ENCODE measurements at regions not wholly inside any gene's neighbourhood (a gene's known extent, or its start where the extent isn't known, plus 50 kb on each side); places are given as distances from the start of the nearest gene placed in this dataset.
"Not testable (repeated sequence)": the region's sequence is repeated elsewhere in the genome, so short reads cannot be mapped to it uniquely, and the experiment has no call there.

GRCh38 chr13:31538067-31539042, 201.0 kb upstream of the RXFP2 start:
- Mint-ChIP-seq H3K27ac (no peak overlapping the region), H3K4me1 (no peaks in the 10 kb centered on the region), H3K4me3 (no peak overlapping the region), H3K9me3 (peaks cover 0 to 9% (median 1%) of the 10 kb centered on the region in 9 donors), H3K36me3 (no peaks in the 10 kb centered on the region), H3K27me3 (peaks cover 7 to 27% (median 9%) of the 10 kb centered on the region in 5 donors)
- POLR2A ChIA-PET: no interaction called here
- DNase-seq: no peak
- no peak for ATAC-seq

GRCh38 chr13:31540281-31540680, 199.0 kb upstream of the RXFP2 start:
- H3K27ac Mint-ChIP-seq: no peak overlapping the region
- POLR2A ChIA-PET: no interaction called here
- no peak for ATAC-seq
- H3K4me1 Mint-ChIP-seq: no peaks in the 10 kb centered on the region
- peaks cover 7 to 27% (median 16%) of the 10 kb centered on the region in 5 donors for H3K27me3 Mint-ChIP-seq
- H3K36me3 Mint-ChIP-seq: no peaks in the 10 kb centered on the region
- no peak for DNase-seq
- H3K9me3 Mint-ChIP-seq: peaks cover 0 to 20% (median 2%) of the 10 kb centered on the region in 9 donors
- H3K4me3 Mint-ChIP-seq: no peak overlapping the region

DNA sequence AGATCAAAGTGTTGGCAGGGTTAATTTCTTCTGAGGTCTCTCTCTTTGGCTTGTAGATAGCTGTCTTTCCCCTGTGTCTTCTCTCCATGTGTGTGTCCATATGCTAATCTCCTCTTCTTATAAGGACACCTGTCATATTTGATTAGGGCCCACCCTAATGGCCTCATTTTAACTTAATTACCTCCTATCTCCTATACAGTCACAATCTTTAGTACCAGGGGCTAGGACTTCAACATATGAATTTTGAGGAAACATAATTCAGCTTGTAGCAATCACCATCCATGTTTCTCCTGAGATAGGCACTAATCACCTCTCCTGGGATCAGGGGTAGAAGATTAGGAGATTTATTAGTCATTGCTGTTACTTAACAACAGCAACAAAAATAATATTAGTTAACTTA, 196.1 kb upstream of the RXFP2 start:
- POLR2A ChIA-PET: no interaction called here

DNA sequence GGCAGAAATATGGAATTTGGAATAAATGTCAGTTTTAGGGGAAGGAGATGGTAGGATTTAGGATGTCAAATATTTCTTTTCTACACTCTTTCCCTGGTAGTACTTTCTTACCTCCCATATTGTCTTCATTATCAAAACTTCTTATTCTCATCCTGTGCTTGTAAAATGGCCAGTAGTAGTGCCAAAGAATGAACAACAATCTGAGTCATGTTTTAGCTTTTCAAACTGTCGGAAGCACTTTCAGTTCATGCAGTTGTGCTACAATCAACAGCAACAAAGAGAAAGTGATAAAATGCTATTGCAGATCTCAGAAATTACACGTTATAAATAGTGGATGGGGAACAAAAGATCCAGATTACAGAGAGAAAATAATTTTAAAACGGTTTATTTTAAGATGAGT, 193.7 kb upstream of the RXFP2 start:
- ATAC-seq: no peak
- DNase-seq: no peak
- Mint-ChIP-seq H3K27me3 (peaks cover 0 to 7% (median 0%) of the 10 kb centered on the region in 5 donors), H3K4me3 (no peak overlapping the region), H3K9me3 (peaks cover 0 to 20% (median 2%) of the 10 kb centered on the region in 9 donors), H3K4me1 (no peaks in the 10 kb centered on the region), H3K36me3 (no peaks in the 10 kb centered on the region), H3K27ac (no peak overlapping the region)
- POLR2A ChIA-PET: no interaction called here

More for the DNA sequence above, 196.1 kb upstream of the RXFP2 start:
- peaks cover 0 to 20% (median 2%) of the 10 kb centered on the region in 9 donors for H3K9me3 Mint-ChIP-seq
- ATAC-seq (no peak), DNase-seq (no peak)
- no peaks in the 10 kb centered on the region for H3K36me3 Mint-ChIP-seq
- no peaks in the 10 kb centered on the region for H3K4me1 Mint-ChIP-seq
- H3K27me3 Mint-ChIP-seq: peaks cover 4 to 13% (median 7%) of the 10 kb centered on the region in 5 donors
- no peak overlapping the region for H3K27ac Mint-ChIP-seq
- H3K4me3 Mint-ChIP-seq: no peak overlapping the region

DNA sequence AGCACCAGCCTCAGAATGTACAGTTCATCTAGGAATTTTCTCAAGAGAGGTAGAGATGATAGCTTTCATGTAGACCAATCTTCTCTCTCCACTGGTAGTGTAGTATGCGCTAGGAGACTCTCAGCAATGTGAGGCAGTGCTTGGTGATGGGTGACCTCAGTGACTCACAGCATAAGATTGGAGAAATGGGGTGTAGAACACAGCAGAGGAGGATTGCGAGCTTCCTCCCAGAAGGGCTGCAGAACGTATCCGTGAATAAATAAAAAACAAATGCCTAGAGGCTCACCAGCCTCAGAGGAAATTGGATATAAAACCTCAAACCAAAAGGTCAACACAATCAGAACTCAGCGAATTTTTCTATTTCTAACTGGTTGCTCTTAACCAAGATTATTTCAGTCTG, 182.9 kb upstream of the RXFP2 start:
- peaks cover 0 to 12% (median 6%) of the 10 kb centered on the region in 9 donors for H3K9me3 Mint-ChIP-seq
- POLR2A ChIA-PET: no interaction called here
- ATAC-seq (no peak), DNase-seq (no peak)
- no peak overlapping the region for H3K27ac Mint-ChIP-seq
- no peaks in the 10 kb centered on the region for H3K4me1 Mint-ChIP-seq
- H3K27me3 Mint-ChIP-seq: peaks cover 0 to 9% (median 0%) of the 10 kb centered on the region in 5 donors
- peaks cover 0 to 3% (median 0%) of the 10 kb centered on the region in 3 donors for H3K36me3 Mint-ChIP-seq
- no peak overlapping the region for H3K4me3 Mint-ChIP-seq

DNA sequence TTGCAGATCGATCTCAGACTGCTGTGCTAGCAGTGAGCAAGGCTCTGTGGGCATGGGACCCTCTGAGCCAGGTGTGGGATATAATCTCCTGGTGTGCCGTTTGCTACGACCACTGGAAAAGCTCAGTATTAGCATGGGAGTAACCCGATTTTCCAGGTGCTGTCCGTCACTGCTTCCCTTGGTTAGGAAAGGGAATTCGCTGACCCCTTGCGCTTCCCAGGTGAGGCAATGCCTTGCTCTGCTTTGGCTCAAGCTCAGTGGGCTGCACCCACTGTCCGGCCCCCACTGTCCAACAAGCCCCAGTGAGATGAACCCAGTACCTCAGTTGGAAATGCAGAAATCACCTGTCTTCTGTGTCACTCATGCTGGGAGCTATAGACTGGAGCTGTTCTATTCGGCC, 155.1 kb upstream of the RXFP2 start:
- H3K4me1 Mint-ChIP-seq, POLR2A ChIA-PET: not testable (repeated sequence)

GRCh38 chr13:31587698-31588266, 151.5 kb upstream of the RXFP2 start:
- ATAC-seq (no peak), DNase-seq (no peak)
- peaks cover 0 to 22% (median 4%) of the 10 kb centered on the region in 5 donors for H3K27me3 Mint-ChIP-seq
- peaks cover 0 to 12% (median 2%) of the 10 kb centered on the region in 9 donors for H3K9me3 Mint-ChIP-seq
- H3K36me3 Mint-ChIP-seq: no peaks in the 10 kb centered on the region
- no peak overlapping the region for H3K27ac Mint-ChIP-seq
- POLR2A ChIA-PET: no interaction called here
- H3K4me1 Mint-ChIP-seq: no peaks in the 10 kb centered on the region
- no peak overlapping the region for H3K4me3 Mint-ChIP-seq

More for the DNA sequence above, 155.1 kb upstream of the RXFP2 start:
- Mint-ChIP-seq H3K9me3 (peaks cover 0 to 22% (median 8%) of the 10 kb centered on the region in 9 donors), H3K27me3 (peaks cover 0 to 22% (median 4%) of the 10 kb centered on the region in 5 donors)
- not testable (repeated sequence) for DNase-seq, H3K4me3 Mint-ChIP-seq, H3K36me3 Mint-ChIP-seq, H3K27ac Mint-ChIP-seq, ATAC-seq

- no peaks in the 10 kb centered on the region for H3K4me1 Mint-ChIP-seq
- ATAC-seq: no peak
- POLR2A ChIA-PET: no interaction called here
- H3K27ac Mint-ChIP-seq: no peak overlapping the region
- peaks cover 0 to 7% (median 2%) of the 10 kb centered on the region in 9 donors for H3K9me3 Mint-ChIP-seq
- H3K27me3 Mint-ChIP-seq: peaks cover 0 to 22% (median 4%) of the 10 kb centered on the region in 5 donors
- H3K4me3 Mint-ChIP-seq: no peak overlapping the region
- H3K36me3 Mint-ChIP-seq: no peaks in the 10 kb centered on the region
- no peak for DNase-seq
These were observed 151.0 kb upstream of the RXFP2 start for GRCh38 chr13:31588316-31588715.

DNA sequence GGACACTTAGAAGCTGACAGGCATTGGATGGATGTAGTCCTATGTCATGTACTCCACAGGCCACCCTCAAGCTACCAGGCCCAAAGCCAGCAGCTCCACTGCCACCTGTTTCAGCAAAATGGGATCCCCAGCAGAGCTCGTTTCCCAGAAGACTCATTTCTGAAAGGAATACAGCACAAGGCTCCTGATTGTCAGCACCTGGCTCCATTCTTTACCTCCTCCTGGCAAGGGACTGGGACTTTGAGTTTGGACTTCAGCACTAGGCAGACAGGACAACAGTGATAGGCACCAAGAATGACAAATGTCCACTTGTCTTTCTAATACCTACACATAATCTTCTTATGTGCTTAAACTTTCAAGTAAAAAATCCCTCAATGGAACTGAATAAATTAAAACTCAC, 150.4 kb upstream of the RXFP2 start:
- DNase-seq: no peak
- peaks cover 0 to 22% (median 4%) of the 10 kb centered on the region in 5 donors for H3K27me3 Mint-ChIP-seq
- no peaks in the 10 kb centered on the region for H3K4me1 Mint-ChIP-seq
- H3K4me3 Mint-ChIP-seq: no peak overlapping the region
- no peak overlapping the region for H3K27ac Mint-ChIP-seq
- POLR2A ChIA-PET: no interaction called here
- peaks cover 0 to 12% (median 2%) of the 10 kb centered on the region in 9 donors for H3K9me3 Mint-ChIP-seq
- H3K36me3 Mint-ChIP-seq: no peaks in the 10 kb centered on the region
- no peak for ATAC-seq

GRCh38 chr13:31591642-31592233, 147.6 kb upstream of the RXFP2 start:
- POLR2A ChIA-PET: no interaction called here
- DNase-seq: no peak
- Mint-ChIP-seq H3K36me3 (no peaks in the 10 kb centered on the region), H3K4me3 (no peak overlapping the region), H3K9me3 (peaks cover 0 to 19% (median 0%) of the 10 kb centered on the region in 9 donors), H3K27me3 (peaks cover 0 to 10% (median 1%) of the 10 kb centered on the region in 5 donors), H3K4me1 (no peaks in the 10 kb centered on the region), H3K27ac (no peak overlapping the region)
- no peak for ATAC-seq

DNA sequence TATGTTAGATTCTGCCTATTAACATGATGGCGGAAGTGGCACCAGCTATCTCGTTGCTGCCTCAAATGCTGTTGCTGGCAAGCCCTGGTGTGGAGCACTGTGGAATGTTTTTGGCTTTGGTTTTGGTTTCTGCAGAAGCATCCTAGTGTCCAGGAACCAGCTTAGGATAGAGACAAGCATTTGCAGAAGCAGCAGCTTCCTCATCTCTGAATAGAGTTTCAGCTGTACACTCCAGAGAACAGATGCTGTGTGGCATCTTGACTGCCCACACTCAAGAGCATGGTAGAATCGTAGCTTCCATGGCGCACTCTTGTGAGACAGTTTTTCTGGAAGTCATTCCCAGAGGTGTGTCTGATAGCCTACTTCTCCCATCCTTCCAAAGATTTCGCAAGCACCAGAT, 145.3 kb upstream of the RXFP2 start:
- ATAC-seq: no peak
- no peaks in the 10 kb centered on the region for H3K4me1 Mint-ChIP-seq
- POLR2A ChIA-PET: no interaction called here
- peaks cover 0 to 19% (median 0%) of the 10 kb centered on the region in 9 donors for H3K9me3 Mint-ChIP-seq
- no peak overlapping the region for H3K27ac Mint-ChIP-seq
- peaks cover 0 to 5% (median 0%) of the 10 kb centered on the region in 5 donors for H3K27me3 Mint-ChIP-seq
- H3K36me3 Mint-ChIP-seq: no peaks in the 10 kb centered on the region
- no peak for DNase-seq
- no peak overlapping the region for H3K4me3 Mint-ChIP-seq

DNA sequence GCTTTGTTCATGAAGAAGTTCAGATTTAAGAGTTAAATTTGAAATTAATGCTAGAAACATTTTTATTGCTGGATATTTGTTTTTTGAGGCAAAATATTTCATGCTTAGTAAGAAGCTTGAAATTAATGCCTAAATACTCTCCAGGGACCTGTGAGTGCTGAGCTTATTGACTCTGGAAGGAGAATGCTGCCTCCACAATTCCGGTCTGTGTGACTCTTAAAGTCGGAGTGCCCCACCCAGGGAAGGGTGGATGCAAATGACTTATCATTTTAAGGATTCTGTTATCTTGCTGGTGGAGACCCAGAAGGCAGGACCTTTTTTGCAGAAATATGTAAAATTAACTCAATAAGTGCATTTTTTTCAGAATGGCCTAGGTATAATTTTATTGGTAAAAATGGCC, 143.8 kb upstream of the RXFP2 start:
- no peaks in the 10 kb centered on the region for H3K36me3 Mint-ChIP-seq
- no peak for ATAC-seq
- H3K4me3 Mint-ChIP-seq: no peak overlapping the region
- H3K4me1 Mint-ChIP-seq: no peaks in the 10 kb centered on the region
- DNase-seq: no peak
- H3K9me3 Mint-ChIP-seq: peaks cover 0 to 19% (median 0%) of the 10 kb centered on the region in 9 donors
- POLR2A ChIA-PET: no interaction called here
- peaks cover 0 to 5% (median 0%) of the 10 kb centered on the region in 5 donors for H3K27me3 Mint-ChIP-seq
- no peak overlapping the region for H3K27ac Mint-ChIP-seq

DNA sequence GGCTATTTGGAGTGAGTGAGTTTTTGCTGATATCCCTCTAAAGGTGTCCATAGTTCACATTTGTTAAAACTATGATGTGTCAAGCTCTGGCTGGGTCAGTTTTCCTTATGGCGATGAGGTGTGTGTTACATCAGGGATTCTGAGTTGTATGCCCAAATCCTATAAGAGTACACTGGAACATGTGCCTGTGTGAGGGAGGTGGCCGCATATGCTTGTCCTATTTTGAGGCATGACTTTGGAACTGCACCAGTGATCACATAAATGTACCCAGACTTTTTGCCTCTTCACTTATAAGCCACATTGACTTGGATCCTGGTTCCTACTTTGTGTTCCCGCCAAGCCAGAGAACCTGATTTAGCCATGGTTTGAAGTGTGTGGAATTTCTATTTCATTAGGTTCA, 140.3 kb upstream of the RXFP2 start:
- POLR2A ChIA-PET: no interaction called here
- DNase-seq (no peak), ATAC-seq (no peak)
- Mint-ChIP-seq H3K36me3 (no peaks in the 10 kb centered on the region), H3K4me1 (no peaks in the 10 kb centered on the region), H3K9me3 (peaks cover 0 to 8% (median 0%) of the 10 kb centered on the region in 9 donors), H3K4me3 (no peak overlapping the region), H3K27me3 (peaks cover 0 to 4% (median 2%) of the 10 kb centered on the region in 5 donors), H3K27ac (no peak overlapping the region)

Data from naive thymus-derived CD8-positive, alpha-beta T cell (primary cell).